ENCODE measurements at regions not wholly inside any gene's neighbourhood (a gene's known extent, or its start where the extent isn't known, plus 50 kb on each side); places are given as distances from the start of the nearest gene placed in this dataset.

DNA sequence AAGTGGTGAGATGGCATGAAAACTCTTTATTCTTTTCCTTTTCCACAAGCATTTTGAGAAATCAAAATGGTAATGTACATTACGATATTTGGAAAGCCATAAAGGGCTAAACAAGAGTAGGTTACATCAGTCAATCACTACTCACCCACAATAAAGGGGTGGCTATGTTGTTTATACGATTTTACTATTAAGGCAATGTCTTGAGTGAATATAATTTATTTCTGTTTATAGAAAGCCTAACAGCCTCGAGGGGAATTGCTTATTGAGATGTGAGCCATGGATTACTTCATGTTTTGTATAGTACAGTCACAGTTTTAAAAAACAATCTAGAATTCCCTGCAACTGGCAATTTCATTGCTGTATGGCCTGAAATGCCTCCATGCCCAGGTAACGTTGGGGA lies 237.5 kb upstream of the RBBP8 start:
- Histone ChIP-seq H3K9me3 (no peaks in the 10 kb centered on the region), H3K36me3 (ENCODE audit: low read depth) (no peaks in the 10 kb centered on the region), H3K4me3 (no peak overlapping the region), H3K4me1 (ENCODE audit: low read depth) (no peaks in the 10 kb centered on the region)
- DNase-seq, result no peak
- ATAC-seq, result no peak
- TF ChIP-seq, protein P1, sequence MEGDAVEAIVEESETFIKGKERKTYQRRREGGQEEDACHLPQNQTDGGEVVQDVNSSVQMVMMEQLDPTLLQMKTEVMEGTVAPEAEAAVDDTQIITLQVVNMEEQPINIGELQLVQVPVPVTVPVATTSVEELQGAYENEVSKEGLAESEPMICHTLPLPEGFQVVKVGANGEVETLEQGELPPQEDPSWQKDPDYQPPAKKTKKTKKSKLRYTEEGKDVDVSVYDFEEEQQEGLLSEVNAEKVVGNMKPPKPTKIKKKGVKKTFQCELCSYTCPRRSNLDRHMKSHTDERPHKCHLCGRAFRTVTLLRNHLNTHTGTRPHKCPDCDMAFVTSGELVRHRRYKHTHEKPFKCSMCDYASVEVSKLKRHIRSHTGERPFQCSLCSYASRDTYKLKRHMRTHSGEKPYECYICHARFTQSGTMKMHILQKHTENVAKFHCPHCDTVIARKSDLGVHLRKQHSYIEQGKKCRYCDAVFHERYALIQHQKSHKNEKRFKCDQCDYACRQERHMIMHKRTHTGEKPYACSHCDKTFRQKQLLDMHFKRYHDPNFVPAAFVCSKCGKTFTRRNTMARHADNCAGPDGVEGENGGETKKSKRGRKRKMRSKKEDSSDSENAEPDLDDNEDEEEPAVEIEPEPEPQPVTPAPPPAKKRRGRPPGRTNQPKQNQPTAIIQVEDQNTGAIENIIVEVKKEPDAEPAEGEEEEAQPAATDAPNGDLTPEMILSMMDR (IDR thresholded peaks at IDR 0.05), result no peak
- intact Hi-C loops (cut with DNase I, micrococcal nuclease), result no loop called here

GRCh38 chr18:22697561-22697960 lies 235.6 kb upstream of the RBBP8 start:
- no peaks in the 10 kb centered on the region for H3K9me3 ChIP-seq
- ATAC-seq, result no peak
- DNase-seq, result no peak
- H3K36me3 ChIP-seq (ENCODE audit: low read depth), result no peaks in the 10 kb centered on the region
- H3K4me1 ChIP-seq (ENCODE audit: low read depth), result no peaks in the 10 kb centered on the region
- TF ChIP-seq, protein P1 (IDR thresholded peaks at IDR 0.05), result no peak
- H3K4me3 ChIP-seq, result no peak overlapping the region
- intact Hi-C loops (cut with DNase I, micrococcal nuclease), result no loop called here

DNA sequence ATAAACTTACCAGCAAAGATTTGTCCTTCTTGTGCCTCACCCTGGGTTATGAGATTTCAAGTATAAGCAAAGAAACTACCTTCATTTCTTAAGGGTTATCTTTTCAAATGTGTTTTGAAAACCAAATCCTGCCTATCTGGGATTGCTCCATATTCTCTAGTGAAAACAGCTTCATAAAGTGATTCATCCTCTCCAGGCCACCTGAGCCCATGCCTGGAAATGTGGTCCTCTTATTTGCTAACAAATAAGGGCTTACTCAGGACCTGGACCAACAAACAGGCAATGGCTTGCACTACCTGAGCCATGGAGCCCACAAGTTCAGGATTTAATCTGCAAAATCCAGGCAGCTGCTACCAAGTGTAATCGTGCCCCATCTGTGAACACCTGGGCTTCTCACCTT lies 234.4 kb upstream of the RBBP8 start:
- ATAC-seq (no peak), DNase-seq (no peak)
- TF ChIP-seq, protein P1 (IDR thresholded peaks at IDR 0.05), result no peak
- Histone ChIP-seq H3K4me3 (no peak overlapping the region), H3K36me3 (ENCODE audit: low read depth) (no peaks in the 10 kb centered on the region), H3K4me1 (ENCODE audit: low read depth) (no peaks in the 10 kb centered on the region), H3K9me3 (no peaks in the 10 kb centered on the region)
- intact Hi-C loops (cut with DNase I, micrococcal nuclease), result no loop called here

DNA sequence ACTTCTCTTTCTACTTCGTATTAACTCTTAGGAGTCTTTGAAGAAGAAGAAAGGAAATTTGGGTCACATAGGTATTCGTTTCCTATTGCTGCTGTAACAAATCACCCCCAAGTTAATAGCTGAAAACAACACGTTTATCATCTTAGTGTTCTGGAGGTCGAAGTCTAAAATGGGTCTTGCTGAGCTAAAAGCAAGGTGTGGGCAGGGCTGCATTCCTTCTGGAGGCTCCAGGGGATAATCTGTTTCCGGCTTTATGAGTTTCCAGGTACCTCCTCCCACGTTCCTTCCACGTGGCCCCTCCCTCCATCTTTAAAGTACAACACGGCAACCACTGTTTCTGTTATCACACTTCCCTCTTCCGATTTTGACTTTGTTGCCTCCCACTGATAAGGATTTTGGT lies 233.5 kb upstream of the RBBP8 start:
- peak; percentile 63 for ATAC-seq
- Histone ChIP-seq H3K9me3 (no peaks in the 10 kb centered on the region), H3K4me3 (no peak overlapping the region), H3K36me3 (ENCODE audit: low read depth) (no peaks in the 10 kb centered on the region), H3K4me1 (ENCODE audit: low read depth) (peaks cover 7% of the 10 kb centered on the region)
- TF ChIP-seq, protein P1 (IDR thresholded peaks at IDR 0.05), result no peak
- no peak for DNase-seq
- intact Hi-C loops (cut with DNase I, micrococcal nuclease), result no loop called here

DNA sequence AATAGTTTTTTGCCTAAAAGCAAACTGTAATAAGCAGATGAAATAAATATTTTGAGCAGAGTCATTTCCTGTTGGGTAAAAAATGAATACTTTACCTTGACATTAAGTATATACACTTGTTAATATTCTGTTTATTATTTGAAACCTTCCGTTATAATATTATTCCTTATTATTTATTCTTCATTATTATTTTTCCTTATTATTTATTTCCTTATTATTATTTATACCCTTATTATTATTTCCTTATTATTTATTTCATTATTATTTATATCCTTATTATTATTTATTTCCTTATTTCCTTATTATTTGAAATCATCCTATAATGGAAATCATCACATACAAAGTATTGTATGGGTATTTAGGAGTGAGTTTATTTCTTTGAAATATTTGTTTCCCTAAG lies 232.2 kb upstream of the RBBP8 start:
- Histone ChIP-seq H3K9me3 (no peaks in the 10 kb centered on the region), H3K36me3 (ENCODE audit: low read depth) (no peaks in the 10 kb centered on the region), H3K4me3 (no peak overlapping the region), H3K4me1 (ENCODE audit: low read depth) (peaks cover 7% of the 10 kb centered on the region)
- TF ChIP-seq, protein P1 (IDR thresholded peaks at IDR 0.05), result no peak
- ATAC-seq (no peak), DNase-seq (no peak)
- intact Hi-C loops (cut with DNase I, micrococcal nuclease), result no loop called here

DNA sequence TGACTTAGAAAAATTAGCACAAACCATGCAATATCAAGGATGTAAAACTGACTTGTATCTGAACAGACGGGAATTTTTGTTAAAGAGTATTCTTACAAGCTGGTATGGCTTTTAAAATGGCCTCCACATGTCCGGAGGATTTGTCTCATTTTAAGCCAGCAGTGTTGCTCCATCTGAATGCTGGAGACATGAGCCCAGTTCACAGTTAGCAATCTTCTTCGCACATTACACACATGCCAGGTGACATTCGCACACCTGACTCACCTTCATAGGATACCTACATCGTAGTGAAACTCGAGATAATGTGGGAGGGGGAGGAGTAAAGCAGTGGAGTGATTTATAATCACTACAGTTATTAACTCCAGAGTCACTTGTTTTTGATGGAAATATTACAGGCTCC lies 231.8 kb upstream of the RBBP8 start:
- Histone ChIP-seq H3K36me3 (ENCODE audit: low read depth) (no peaks in the 10 kb centered on the region), H3K4me3 (no peak overlapping the region), H3K4me1 (ENCODE audit: low read depth) (peaks cover 7% of the 10 kb centered on the region), H3K9me3 (no peaks in the 10 kb centered on the region)
- intact Hi-C loops (cut with DNase I, micrococcal nuclease), result no loop called here
- no peak for DNase-seq
- TF ChIP-seq, protein P1 (IDR thresholded peaks at IDR 0.05), result no peak
- ATAC-seq, result no peak

All from mucosa of descending colon (tissue), 3 donors.